ENCODE measurements at regions not wholly inside any gene's neighbourhood (a gene's known extent, or its start where the extent isn't known, plus 50 kb on each side); places are given as distances from the start of the nearest gene placed in this dataset.

GRCh38 chr13:75025956-75026355 is 456.0 kb downstream of the TBC1D4 start:
- TF ChIP-seq POLR2A (IDR thresholded peaks at IDR 0.05) (no peak), CTCF (IDR thresholded peaks at IDR 0.05) (no peak)
